SK-N-MC (cell line): ENCODE measurements at regions not wholly inside any gene's neighbourhood (a gene's known extent, or its start where the extent isn't known, plus 50 kb on each side); places are given as distances from the start of the nearest gene placed in this dataset.

Source experiments
- DNase-seq: peaks from one replicate; pipeline ENCODE4 v3.0.0-alpha.2; 2011; ENCODE audit warnings: low read depth, low spot score
- H3K27ac ChIP-seq: fragments of 200-600 bp; sonication (generic); 2 replicates; pipeline ENCODE4 v1.5.1; 2016; ENCODE audit warnings: mixed run types
- H3K36me3 ChIP-seq: fragments of 200-600 bp; sonication (generic); 2 replicates; pipeline ENCODE4 v1.6.1; 2017; ENCODE audit warnings: antibody characterized with exemption, low read length, mixed read lengths; ENCODE audit not compliant: insufficient read depth
- H3K4me3 ChIP-seq: fragments of 200-600 bp; sonication (generic); 2 replicates; pipeline ENCODE4 v1.5.1; 2016
- H3K9ac ChIP-seq: fragments of 200-600 bp; sonication (generic); 2 replicates; pipeline ENCODE4 v1.8.0; 2017; ENCODE audit warnings: mixed run types, mixed read lengths; ENCODE audit not compliant: insufficient read length
- H3K9me3 ChIP-seq: fragments of 200-600 bp; sonication (generic); 2 replicates; pipeline ENCODE4 v1.6.1; 2017; ENCODE audit warnings: low read depth, mild to moderate bottlenecking, antibody characterized with exemption, low read length, moderate library complexity, mixed read lengths
- EZH2 ChIP-seq: fragments of 200-600 bp; sonication (generic); IDR thresholded peaks from one replicate; pipeline ENCODE4 v1.6.1; 2017; ENCODE audit warnings: antibody characterized with exemption
- FOXP2 ChIP-seq: optimal IDR thresholded peaks from 2 replicates; pipeline ENCODE3; 2011; ENCODE audit warnings: mild to moderate bottlenecking, moderate library complexity; ENCODE audit not compliant: insufficient read depth; ENCODE audit errors: extremely low read length, control extremely low read depth
- POLR2AphosphoS5 ChIP-seq: IDR thresholded peaks from 2 replicates; pipeline ENCODE4 v1.6.1; 2012; ENCODE audit warnings: mild to moderate bottlenecking, low read depth, low read length, borderline replicate concordance

DNA sequence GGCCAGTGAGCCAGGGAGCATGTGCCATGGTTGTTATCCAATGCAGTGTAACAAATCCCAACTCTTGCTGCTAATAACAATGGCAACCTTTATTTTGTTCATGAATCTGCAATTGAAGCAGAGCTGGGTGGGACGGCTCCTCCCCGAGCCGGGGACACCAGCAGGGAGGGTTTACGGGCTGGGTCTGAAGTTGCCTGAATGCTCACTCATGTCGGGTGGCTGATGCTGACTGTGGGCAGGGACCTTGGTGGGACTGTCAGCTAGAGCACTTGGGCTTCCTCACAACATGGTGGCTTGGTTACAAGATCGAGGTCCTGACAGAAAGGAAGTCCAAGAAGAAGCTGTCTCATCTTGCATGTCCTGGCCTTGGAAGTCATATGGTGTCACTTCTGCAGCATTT, 264.5 kb downstream of the NDUFA10 start:
- no peaks in the 10 kb centered on the region for H3K9me3 ChIP-seq
- H3K4me3 ChIP-seq = no peak overlapping the region
- no peak overlapping the region for H3K27ac ChIP-seq
- H3K9ac ChIP-seq = no peak overlapping the region
- DNase-seq = no peak
- no peaks in the 10 kb centered on the region for H3K36me3 ChIP-seq
- TF ChIP-seq EZH2 (no peak), FOXP2 (no peak), POLR2AphosphoS5 (no peak)

GRCh38 chr2:239758279-239758877, 266.8 kb downstream of the NDUFA10 start:
- TF ChIP-seq POLR2AphosphoS5 (no peak), EZH2 (no peak), FOXP2 (no peak)
- Histone ChIP-seq H3K9ac (no peak overlapping the region), H3K27ac (no peak overlapping the region), H3K4me3 (no peak overlapping the region), H3K36me3 (no peaks in the 10 kb centered on the region), H3K9me3 (no peaks in the 10 kb centered on the region)
- no peak for DNase-seq

DNA sequence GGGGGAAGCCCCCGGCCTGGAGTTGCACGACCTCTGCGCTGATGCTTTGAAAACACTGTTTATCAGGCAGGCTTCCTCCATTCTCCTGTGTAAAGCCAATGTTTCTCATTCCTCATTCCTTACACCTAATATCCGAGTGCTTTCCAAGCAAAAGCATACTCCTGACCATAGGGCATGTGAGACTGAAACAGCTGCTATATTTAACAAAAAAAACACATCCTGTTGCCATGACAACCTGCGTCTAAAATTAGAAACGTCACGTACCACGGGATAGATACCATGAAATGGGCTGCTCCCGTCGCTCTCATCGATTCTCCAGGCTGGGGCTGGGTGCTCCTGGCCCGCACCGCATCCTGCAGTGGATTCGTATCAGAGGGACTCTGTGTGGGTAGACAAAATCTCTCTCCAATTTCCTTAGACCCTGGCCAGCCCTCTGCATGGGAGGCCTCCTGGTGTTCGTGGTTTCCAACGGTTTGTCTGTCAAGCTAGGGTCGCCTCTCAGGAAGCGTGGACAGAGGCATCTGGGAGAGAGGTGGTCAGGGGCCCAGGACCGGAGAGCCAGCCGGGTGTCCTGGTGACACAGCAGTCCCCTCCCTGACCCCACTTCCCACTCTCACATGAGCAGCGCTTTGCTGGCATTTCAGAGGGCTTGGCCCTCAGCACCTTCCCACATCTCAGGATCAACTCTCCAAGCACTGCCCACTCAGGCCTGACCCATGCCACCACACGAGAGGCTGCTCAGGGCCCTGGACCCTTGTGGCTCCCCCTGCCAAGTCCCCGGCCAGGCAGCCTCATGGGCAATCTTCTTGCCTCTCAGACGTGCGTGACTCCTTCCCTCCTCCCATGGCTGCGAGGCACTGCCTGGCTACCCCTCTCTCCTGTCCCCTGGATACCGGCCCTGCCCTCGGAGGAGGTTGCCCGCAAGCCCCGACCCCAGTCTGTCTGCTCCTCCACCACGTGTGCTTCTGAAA, 268.1 kb downstream of the NDUFA10 start:
- Histone ChIP-seq H3K27ac (no peak overlapping the region), H3K4me3 (no peak overlapping the region), H3K9ac (no peak overlapping the region), H3K36me3 (no peaks in the 10 kb centered on the region), H3K9me3 (no peaks in the 10 kb centered on the region)
- no peak for DNase-seq
- TF ChIP-seq FOXP2 (no peak), EZH2 (no peak), POLR2AphosphoS5 (no peak)

DNA sequence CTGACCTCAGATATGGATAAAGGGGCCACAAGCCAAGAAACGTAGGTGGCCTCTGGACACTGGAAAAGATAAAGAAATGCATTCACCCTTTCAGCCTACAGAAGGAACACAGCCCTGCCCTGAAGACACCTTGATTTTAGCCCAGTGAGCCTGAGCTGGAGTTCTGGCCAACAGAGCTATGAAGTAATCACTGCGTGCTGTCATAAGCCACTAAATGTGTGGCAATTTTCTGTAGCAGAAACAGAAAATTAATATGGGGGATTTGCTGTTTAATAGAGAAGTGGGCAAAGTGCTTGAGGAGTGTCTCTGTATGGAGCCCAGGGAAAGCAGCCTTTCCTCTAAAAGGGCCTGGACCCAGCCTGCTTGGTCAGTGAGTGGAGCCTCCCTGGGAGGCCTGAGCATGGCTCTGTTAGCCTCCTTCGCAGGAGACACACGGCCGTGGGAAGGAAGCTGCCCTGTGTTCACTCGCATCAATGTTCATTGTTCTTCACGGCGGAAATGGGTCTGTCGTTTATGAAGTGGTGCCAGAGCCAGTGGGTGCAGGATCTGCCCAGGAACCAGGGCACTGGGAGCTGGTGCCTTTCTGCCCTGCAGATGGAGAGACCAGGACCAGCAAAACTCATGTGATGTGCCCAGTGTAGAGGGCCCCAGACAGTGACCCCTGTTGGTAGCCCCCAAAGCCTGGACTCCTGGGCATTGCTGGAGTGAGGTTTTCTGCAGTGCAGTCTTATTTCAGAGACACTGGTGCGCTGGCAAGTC, 268.9 kb downstream of the NDUFA10 start:
- Histone ChIP-seq H3K4me3 (no peak overlapping the region), H3K27ac (no peak overlapping the region), H3K9ac (no peak overlapping the region), H3K36me3 (no peaks in the 10 kb centered on the region), H3K9me3 (no peaks in the 10 kb centered on the region)
- TF ChIP-seq FOXP2 = no peak
- TF ChIP-seq EZH2 = no peak
- no peak for TF ChIP-seq POLR2AphosphoS5
- no peak for DNase-seq

GRCh38 chr2:239753401-239753837, 271.7 kb downstream of the NDUFA10 start:
- H3K27ac ChIP-seq = no peak overlapping the region
- H3K36me3 ChIP-seq = no peaks in the 10 kb centered on the region
- no peak overlapping the region for H3K9ac ChIP-seq
- TF ChIP-seq EZH2 (no peak), POLR2AphosphoS5 (no peak), FOXP2 (no peak)
- no peak for DNase-seq
- H3K9me3 ChIP-seq = no peaks in the 10 kb centered on the region
- no peak overlapping the region for H3K4me3 ChIP-seq

DNA sequence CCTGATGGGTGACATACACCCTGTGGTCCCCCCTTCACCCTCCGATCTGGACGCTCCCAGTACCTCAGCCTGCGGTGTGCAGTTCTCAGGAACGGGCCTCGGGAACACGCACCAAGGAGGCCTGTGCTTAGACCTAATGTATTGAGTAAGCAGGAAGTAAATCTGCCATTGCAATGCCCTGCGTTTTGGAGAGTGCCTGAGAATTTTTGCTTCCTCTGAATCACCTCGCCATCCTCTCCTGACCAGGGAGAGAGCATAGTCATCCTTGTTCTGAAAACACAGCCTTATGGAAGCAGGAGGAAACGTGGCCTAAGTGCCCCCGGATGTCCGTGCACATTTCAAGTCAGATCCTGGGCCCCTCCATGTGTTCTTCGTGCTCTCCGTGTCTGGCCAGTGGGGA, 272.2 kb downstream of the NDUFA10 start:
- TF ChIP-seq EZH2 = no peak
- no peak for TF ChIP-seq FOXP2
- TF ChIP-seq POLR2AphosphoS5 = no peak
- H3K9me3 ChIP-seq = no peaks in the 10 kb centered on the region
- no peak for DNase-seq
- no peak overlapping the region for H3K27ac ChIP-seq
- no peaks in the 10 kb centered on the region for H3K36me3 ChIP-seq
- H3K9ac ChIP-seq = no peak overlapping the region
- no peak overlapping the region for H3K4me3 ChIP-seq

DNA sequence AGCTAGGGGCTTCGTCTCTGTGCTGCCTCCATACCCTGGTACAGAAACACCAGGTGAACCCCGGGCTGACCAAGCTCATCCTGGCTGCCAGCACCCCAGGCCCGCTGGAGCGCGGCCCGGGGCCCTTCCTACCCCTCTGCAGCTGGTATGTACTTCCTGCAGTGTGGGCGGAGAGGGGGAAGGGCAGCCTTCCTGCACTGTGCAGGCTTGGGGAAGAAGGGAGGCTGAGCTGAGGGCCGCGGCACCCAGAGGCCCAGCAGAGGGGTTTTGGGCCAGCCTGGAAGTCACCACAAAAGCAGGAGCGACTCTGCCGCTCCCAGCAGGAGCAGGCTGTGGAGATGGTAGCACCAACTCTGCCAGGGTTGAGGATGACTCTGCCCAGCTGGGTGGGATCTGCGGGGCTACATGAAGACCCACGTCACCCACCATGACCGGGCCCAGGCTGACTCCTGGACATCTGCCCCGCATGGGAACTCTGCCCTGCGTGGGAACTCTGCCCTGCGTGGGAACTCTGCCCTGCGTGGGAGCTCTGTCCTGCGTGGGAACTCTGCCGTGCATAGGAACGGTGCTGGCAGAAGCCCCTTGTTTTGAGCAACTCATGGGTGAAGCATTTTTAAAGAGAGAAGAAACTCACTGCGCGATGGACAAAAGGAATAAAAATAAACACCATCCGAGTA, 273.3 kb downstream of the NDUFA10 start:
- Histone ChIP-seq H3K36me3 (no peaks in the 10 kb centered on the region), H3K9me3 (no peaks in the 10 kb centered on the region), H3K9ac (no peak overlapping the region), H3K4me3 (no peak overlapping the region), H3K27ac (no peak overlapping the region)
- no peak for DNase-seq
- TF ChIP-seq EZH2 (no peak), POLR2AphosphoS5 (no peak), FOXP2 (no peak)
